ENCODE measurements at regions not wholly inside any gene's neighbourhood (a gene's known extent, or its start where the extent isn't known, plus 50 kb on each side); places are given as distances from the start of the nearest gene placed in this dataset.

DNA sequence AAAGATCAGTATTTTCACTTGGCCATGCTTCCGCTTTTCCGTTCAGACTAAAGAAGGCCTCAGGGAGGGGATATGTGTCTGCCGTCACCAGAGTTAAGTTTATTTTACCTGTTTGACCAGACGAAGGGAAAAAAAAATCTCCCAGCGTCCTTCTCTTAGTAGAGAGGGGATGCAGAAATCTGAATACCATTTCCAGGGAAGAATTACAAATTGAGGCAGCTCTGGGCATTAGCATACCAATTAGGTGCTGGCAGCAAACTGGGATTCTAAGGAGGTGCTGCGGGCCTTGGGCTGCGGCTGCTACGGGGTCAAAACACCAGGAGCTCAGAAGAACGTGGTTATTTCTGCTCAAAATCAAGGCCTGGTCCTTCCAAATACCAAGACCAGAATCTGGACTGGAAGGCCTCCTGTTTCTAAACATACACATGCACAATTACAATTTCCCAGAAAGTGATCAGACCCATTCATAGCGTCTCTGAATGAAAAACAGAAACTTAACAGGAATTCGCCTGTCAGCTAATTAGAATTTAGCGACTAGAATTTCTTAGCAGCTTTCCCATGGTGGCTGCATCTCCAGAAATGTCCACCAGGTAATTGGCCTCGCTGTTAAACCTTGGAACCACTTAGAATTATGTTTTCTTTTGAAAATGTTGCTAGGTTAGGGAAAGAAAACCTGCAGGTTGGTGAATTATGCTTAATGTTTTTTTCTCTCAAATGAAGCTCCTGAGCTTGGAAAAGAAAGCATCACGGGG lies 617.0 kb downstream of the VRK1 start:
- no peak for DNase-seq (ENCODE audit: low spot score)
- Histone ChIP-seq H3K27me3 (peaks cover 71% of the 10 kb centered on the region), H4K20me1 (ENCODE audit: insufficient read depth, poor library complexity, severe bottlenecking) (no peaks in the 10 kb centered on the region), H3K36me3 (replicated peaks; ENCODE audit: insufficient read depth, low read depth) (no peaks in the 10 kb centered on the region), H3K9me3 (ENCODE audit: low read depth) (no peaks in the 10 kb centered on the region), H2AFZ (no peak overlapping the region), H3K4me1 (ENCODE audit: insufficient read depth) (peaks cover 10% of the 10 kb centered on the region), H3K4me2 (peak overlapping the region; percentile 87), H3K79me2 (no peaks in the 10 kb centered on the region), H3K4me3 (no peak overlapping the region), H3K9me2 (replicated peaks; ENCODE audit: insufficient read depth) (no peaks in the 10 kb centered on the region), H3K27ac (no peak overlapping the region)
- 46% methylated on average over 14 of the region's 14 CpGs for WGBS (ENCODE audit: low lambda C conversion rate, missing lambda C conversion rate)
- TF ChIP-seq EZH2 (IDR thresholded peaks at IDR 0.05; ENCODE audit: borderline replicate concordance) (no peak), EZH2phosphoT487 (IDR thresholded peaks at IDR 0.05; ENCODE audit: low read depth, severe bottlenecking, unreplicated experiment) (no peak)
- TF ChIP-seq, protein P1, sequence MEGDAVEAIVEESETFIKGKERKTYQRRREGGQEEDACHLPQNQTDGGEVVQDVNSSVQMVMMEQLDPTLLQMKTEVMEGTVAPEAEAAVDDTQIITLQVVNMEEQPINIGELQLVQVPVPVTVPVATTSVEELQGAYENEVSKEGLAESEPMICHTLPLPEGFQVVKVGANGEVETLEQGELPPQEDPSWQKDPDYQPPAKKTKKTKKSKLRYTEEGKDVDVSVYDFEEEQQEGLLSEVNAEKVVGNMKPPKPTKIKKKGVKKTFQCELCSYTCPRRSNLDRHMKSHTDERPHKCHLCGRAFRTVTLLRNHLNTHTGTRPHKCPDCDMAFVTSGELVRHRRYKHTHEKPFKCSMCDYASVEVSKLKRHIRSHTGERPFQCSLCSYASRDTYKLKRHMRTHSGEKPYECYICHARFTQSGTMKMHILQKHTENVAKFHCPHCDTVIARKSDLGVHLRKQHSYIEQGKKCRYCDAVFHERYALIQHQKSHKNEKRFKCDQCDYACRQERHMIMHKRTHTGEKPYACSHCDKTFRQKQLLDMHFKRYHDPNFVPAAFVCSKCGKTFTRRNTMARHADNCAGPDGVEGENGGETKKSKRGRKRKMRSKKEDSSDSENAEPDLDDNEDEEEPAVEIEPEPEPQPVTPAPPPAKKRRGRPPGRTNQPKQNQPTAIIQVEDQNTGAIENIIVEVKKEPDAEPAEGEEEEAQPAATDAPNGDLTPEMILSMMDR (IDR thresholded peaks at IDR 0.05; ENCODE audit: poor library complexity), result no peak

DNA sequence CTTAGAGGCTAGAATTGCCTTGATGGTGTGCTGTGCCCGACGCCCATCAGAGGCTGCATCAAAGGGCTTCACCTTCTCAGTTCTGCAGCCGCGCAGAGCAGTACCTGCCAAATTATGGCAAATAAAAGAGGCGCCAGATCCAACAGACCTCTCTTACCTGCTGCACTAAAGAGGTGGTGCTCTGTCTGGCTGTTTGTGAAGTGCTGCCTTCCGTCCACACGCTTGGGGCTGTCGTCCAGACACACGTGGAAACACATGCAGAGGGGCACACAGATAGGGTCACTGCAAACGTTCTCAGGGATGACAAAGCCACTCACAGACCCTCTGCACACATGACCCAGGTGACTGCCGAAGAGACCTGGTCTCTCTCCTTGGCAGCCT lies 617.5 kb downstream of the VRK1 start:
- H3K4me1 ChIP-seq (ENCODE audit: insufficient read depth), result peaks cover 10% of the 10 kb centered on the region
- H3K79me2 ChIP-seq, result no peaks in the 10 kb centered on the region
- no peaks in the 10 kb centered on the region for H3K36me3 ChIP-seq (replicated peaks; ENCODE audit: insufficient read depth, low read depth)
- no peaks in the 10 kb centered on the region for H4K20me1 ChIP-seq (ENCODE audit: insufficient read depth, poor library complexity, severe bottlenecking)
- DNase-seq (ENCODE audit: low spot score), result no peak
- no peak overlapping the region for H3K4me3 ChIP-seq
- TF ChIP-seq, protein P1 (IDR thresholded peaks at IDR 0.05; ENCODE audit: poor library complexity), result no peak
- TF ChIP-seq EZH2 (IDR thresholded peaks at IDR 0.05; ENCODE audit: borderline replicate concordance) (no peak), EZH2phosphoT487 (IDR thresholded peaks at IDR 0.05; ENCODE audit: low read depth, severe bottlenecking, unreplicated experiment) (no peak)
- H3K9me2 ChIP-seq (replicated peaks; ENCODE audit: insufficient read depth), result no peaks in the 10 kb centered on the region
- H3K27me3 ChIP-seq, result peaks cover 67% of the 10 kb centered on the region
- WGBS (ENCODE audit: low lambda C conversion rate, missing lambda C conversion rate), result 73% methylated on average over 11 of the region's 11 CpGs
- no peak overlapping the region for H3K4me2 ChIP-seq
- H3K27ac ChIP-seq, result no peak overlapping the region
- no peak overlapping the region for H2AFZ ChIP-seq
- no peaks in the 10 kb centered on the region for H3K9me3 ChIP-seq (ENCODE audit: low read depth)

DNA sequence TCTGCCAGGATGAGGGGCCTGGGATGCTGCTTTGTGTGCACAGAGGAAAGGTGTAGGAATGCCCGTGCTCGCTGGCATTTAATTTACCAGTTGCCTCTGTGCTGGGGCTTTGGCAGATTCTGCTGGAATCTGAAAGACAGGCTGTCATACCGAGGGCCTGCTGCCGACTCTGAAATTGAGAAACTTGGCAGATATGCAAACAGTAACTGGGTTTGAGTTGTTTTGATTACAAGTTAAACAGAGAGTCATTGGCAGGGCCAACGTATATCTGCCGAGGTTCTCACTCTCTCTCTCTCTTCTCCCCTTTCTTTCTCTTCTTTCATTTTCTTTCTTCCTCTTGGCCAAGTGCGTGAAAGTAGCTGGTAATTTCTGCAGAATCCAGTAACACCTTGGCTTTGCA lies 618.7 kb downstream of the VRK1 start:
- peaks cover 55% of the 10 kb centered on the region for H3K27me3 ChIP-seq
- no peaks in the 10 kb centered on the region for H3K9me2 ChIP-seq (replicated peaks; ENCODE audit: insufficient read depth)
- peaks cover 10% of the 10 kb centered on the region for H3K4me1 ChIP-seq (ENCODE audit: insufficient read depth)
- no peak for DNase-seq (ENCODE audit: low spot score)
- no peaks in the 10 kb centered on the region for H3K36me3 ChIP-seq (replicated peaks; ENCODE audit: insufficient read depth, low read depth)
- no peak overlapping the region for H3K4me2 ChIP-seq
- H3K9me3 ChIP-seq (ENCODE audit: low read depth), result no peaks in the 10 kb centered on the region
- no peak for TF ChIP-seq EZH2phosphoT487 (IDR thresholded peaks at IDR 0.05; ENCODE audit: low read depth, severe bottlenecking, unreplicated experiment)
- no peak for TF ChIP-seq EZH2 (IDR thresholded peaks at IDR 0.05; ENCODE audit: borderline replicate concordance)
- TF ChIP-seq, protein P1 (IDR thresholded peaks at IDR 0.05; ENCODE audit: poor library complexity), result no peak
- no peaks in the 10 kb centered on the region for H4K20me1 ChIP-seq (ENCODE audit: insufficient read depth, poor library complexity, severe bottlenecking)
- no peak overlapping the region for H3K27ac ChIP-seq
- H3K79me2 ChIP-seq, result no peaks in the 10 kb centered on the region
- H2AFZ ChIP-seq, result no peak overlapping the region
- WGBS (ENCODE audit: low lambda C conversion rate, missing lambda C conversion rate), result 49% methylated on average over 7 of the region's 7 CpGs
- H3K4me3 ChIP-seq, result no peak overlapping the region
